ENCODE measurements at regions not wholly inside any gene's neighbourhood (a gene's known extent, or its start where the extent isn't known, plus 50 kb on each side); places are given as distances from the start of the nearest gene placed in this dataset.

GRCh38 chr14:59069163-59069854 is 119.2 kb upstream of the DAAM1 start:
- no peak overlapping the region for H3K4me3 ChIP-seq
- H3K27ac ChIP-seq = no peak overlapping the region

- Histone ChIP-seq H3K4me3 (no peak overlapping the region), H3K27ac (no peak overlapping the region)
Measured at GRCh38 chr14:59075506-59075905, 113.0 kb upstream of the DAAM1 start.

- Histone ChIP-seq H3K27ac (no peak overlapping the region), H3K4me3 (no peak overlapping the region)
Measured at GRCh38 chr14:59081720-59082119, 106.7 kb upstream of the DAAM1 start.

- H3K27ac ChIP-seq = no peak overlapping the region
- no peak overlapping the region for H3K4me3 ChIP-seq
Measured at GRCh38 chr14:59085207-59085739, 103.2 kb upstream of the DAAM1 start.

- Histone ChIP-seq H3K27ac (no peak overlapping the region), H3K4me3 (no peak overlapping the region)
Measured at GRCh38 chr14:59086241-59086882, 102.1 kb upstream of the DAAM1 start.

- no peak overlapping the region for H3K4me3 ChIP-seq
- H3K27ac ChIP-seq = no peak overlapping the region
Measured at GRCh38 chr14:59087240-59087639, 101.2 kb upstream of the DAAM1 start.

- Histone ChIP-seq H3K4me3 (no peak overlapping the region), H3K27ac (no peak overlapping the region)
Measured at GRCh38 chr14:59087711-59088110, 100.8 kb upstream of the DAAM1 start.

- Histone ChIP-seq H3K4me3 (no peak overlapping the region), H3K27ac (no peak overlapping the region)
Measured at GRCh38 chr14:59090572-59090971, 97.9 kb upstream of the DAAM1 start.

- H3K4me3 ChIP-seq = no peak overlapping the region
- no peak overlapping the region for H3K27ac ChIP-seq
Measured at GRCh38 chr14:59091404-59091803, 97.1 kb upstream of the DAAM1 start.

GRCh38 chr14:59091976-59092375 is 96.5 kb upstream of the DAAM1 start:
- Histone ChIP-seq H3K27ac (no peak overlapping the region), H3K4me3 (no peak overlapping the region)

- Histone ChIP-seq H3K27ac (no peak overlapping the region), H3K4me3 (no peak overlapping the region)
Measured at GRCh38 chr14:59093902-59094301, 94.6 kb upstream of the DAAM1 start.

GRCh38 chr14:59096303-59096702 is 92.2 kb upstream of the DAAM1 start:
- Histone ChIP-seq H3K27ac (no peak overlapping the region), H3K4me3 (no peak overlapping the region)

- no peak overlapping the region for H3K27ac ChIP-seq
- H3K4me3 ChIP-seq = no peak overlapping the region
Measured at GRCh38 chr14:59097681-59098080, 90.8 kb upstream of the DAAM1 start.

- Histone ChIP-seq H3K4me3 (no peak overlapping the region), H3K27ac (no peak overlapping the region)
Measured at GRCh38 chr14:59098377-59098776, 90.1 kb upstream of the DAAM1 start.

- Histone ChIP-seq H3K27ac (no peak overlapping the region), H3K4me3 (no peak overlapping the region)
Measured at GRCh38 chr14:59100205-59100604, 88.3 kb upstream of the DAAM1 start.

GRCh38 chr14:59101476-59101875 is 87.0 kb upstream of the DAAM1 start:
- H3K4me3 ChIP-seq = no peak overlapping the region

GRCh38 chr14:59103396-59103795 is 85.1 kb upstream of the DAAM1 start:
- no peak overlapping the region for H3K27ac ChIP-seq
- H3K4me3 ChIP-seq = no peak overlapping the region

More at GRCh38 chr14:59101476-59101875, 87.0 kb upstream of the DAAM1 start:
- H3K27ac ChIP-seq = no peak overlapping the region

- Histone ChIP-seq H3K4me3 (no peak overlapping the region), H3K27ac (no peak overlapping the region)
Measured at GRCh38 chr14:59107819-59108218, 80.6 kb upstream of the DAAM1 start.

GRCh38 chr14:59116984-59117415 is 71.5 kb upstream of the DAAM1 start:
- no peak overlapping the region for H3K4me3 ChIP-seq
- H3K27ac ChIP-seq = no peak overlapping the region

GRCh38 chr14:59117754-59118528 is 70.5 kb upstream of the DAAM1 start:
- no peak overlapping the region for H3K4me3 ChIP-seq

GRCh38 chr14:59120921-59121320 is 67.5 kb upstream of the DAAM1 start:
- H3K27ac ChIP-seq = no peak overlapping the region
- H3K4me3 ChIP-seq = no peak overlapping the region

More at GRCh38 chr14:59117754-59118528, 70.5 kb upstream of the DAAM1 start:
- H3K27ac ChIP-seq = no peak overlapping the region
